ENCODE measurements at regions not wholly inside any gene's neighbourhood (a gene's known extent, or its start where the extent isn't known, plus 50 kb on each side); places are given as distances from the start of the nearest gene placed in this dataset.

GRCh38 chr4:138859254-138859653 lies 156.3 kb upstream of the NOCT start:
- H3K27me3 ChIP-seq (ENCODE audit: control insufficient read depth, insufficient read depth, low read length), result peaks cover 3% of the 10 kb centered on the region
- no peaks in the 10 kb centered on the region for H3K79me1 ChIP-seq (ENCODE audit: low read depth in 1 of 2, low read length in 2 of 2)
- no peak overlapping the region for H4K5ac ChIP-seq (ENCODE audit: low read depth, low read length)
- H3K9me3 ChIP-seq (ENCODE audit: control insufficient read depth, insufficient read depth, low read length), result no peaks in the 10 kb centered on the region
- no CpG with 5 or more reads among the region's 4 CpGs for WGBS, 2 experiments (ENCODE audit: extremely low coverage in 2 of 2, insufficient read length in 1 of 2)
- no peaks in the 10 kb centered on the region for H4K20me1 ChIP-seq (ENCODE audit: insufficient read depth, low read length)
- H3K18ac ChIP-seq (ENCODE audit: low read depth, low read length), result no peak overlapping the region
- H2AK5ac ChIP-seq (ENCODE audit: low read depth, low read length), result no peak overlapping the region
- H2AK9ac ChIP-seq (replicated peaks; ENCODE audit: low read depth, low read length, poor library complexity), result no peak overlapping the region
- no peak overlapping the region for H3K4me2 ChIP-seq (ENCODE audit: low read depth, low read length)
- H3K23ac ChIP-seq (ENCODE audit: low read depth, low read length), result no peak overlapping the region
- POLR2A ChIA-PET (ENCODE audit: unreplicated experiment), result no interaction called here
- peak overlapping the region; percentile 29; the same call in 1 of the 2 replicates for H3K4ac ChIP-seq (ENCODE audit: low read depth, low read length)
- dilution Hi-C loops (cut with HindIII; ENCODE audit: low sequenced_read_pairs, unreplicated experiment), result no loop called here
- no peak for ATAC-seq (ENCODE audit: low read depth)
- no peak overlapping the region for H3K9ac ChIP-seq (ENCODE audit: low read depth, low read length)
- no peak overlapping the region for H4K91ac ChIP-seq (ENCODE audit: insufficient read depth, low read depth, low read length)
- H2AFZ ChIP-seq (replicated peaks; ENCODE audit: low read length, poor library complexity), result no peak overlapping the region
- TF ChIP-seq RCOR1 (IDR thresholded peaks at IDR 0.05; ENCODE audit: insufficient replicate concordance, low read length), result no peak
- TF ChIP-seq RAD21 (IDR thresholded peaks at IDR 0.05; ENCODE audit: low read length), result no peak
- no peak for TF ChIP-seq NFE2L2 (IDR thresholded peaks at IDR 0.05; ENCODE audit: low read depth, low read length)
- no peak for TF ChIP-seq CEBPB (IDR thresholded peaks at IDR 0.05; ENCODE audit: low read depth, low read length)
- no peak for TF ChIP-seq RFX5 (IDR thresholded peaks at IDR 0.05; ENCODE audit: low read depth, low read length)
- no peak for TF ChIP-seq CTCF (conservative IDR thresholded peaks at IDR 0.05; ENCODE audit: low read depth, low read length)
- TF ChIP-seq MAZ (IDR thresholded peaks at IDR 0.05; ENCODE audit: borderline replicate concordance, low read depth, low read length), result no peak
- TF ChIP-seq ELK1 (IDR thresholded peaks at IDR 0.05; ENCODE audit: borderline replicate concordance, low read depth, low read length), result no peak
- TF ChIP-seq MXI1 (IDR thresholded peaks at IDR 0.05; ENCODE audit: borderline replicate concordance, low read depth, low read length), result no peak
- TF ChIP-seq BHLHE40 (IDR thresholded peaks at IDR 0.05; ENCODE audit: low read depth, low read length), result no peak
- TF ChIP-seq MAFK (IDR thresholded peaks at IDR 0.05; ENCODE audit: low read depth, low read length), result no peak
- no peak for TF ChIP-seq SMC3 (IDR thresholded peaks at IDR 0.05; ENCODE audit: low read depth, low read length)
- TF ChIP-seq CHD1 (IDR thresholded peaks at IDR 0.05; ENCODE audit: low read depth, low read length), result no peak
- H2BK15ac ChIP-seq (ENCODE audit: low read depth, low read length), result no peak overlapping the region
- 0 out of 2 replicates have a peak overlapping the region, but pooled peaks have one; percentile 36 for H3K14ac ChIP-seq (replicated peaks; ENCODE audit: low read depth, low read length)
- peak overlapping the region; percentile 26; the same call in 1 of the 2 replicates for H2BK120ac ChIP-seq (ENCODE audit: low read depth, low read length)
- H3K27ac ChIP-seq (ENCODE audit: insufficient read depth, low read length), result no peak overlapping the region
- no TSS peak for BruUV-seq (replicated peaks)
- no peak overlapping the region for H3K56ac ChIP-seq (ENCODE audit: extremely low read depth, insufficient read depth, low read length)
- H3K4me1 ChIP-seq (ENCODE audit: control insufficient read depth, insufficient read depth, low read length), result peaks cover 1% of the 10 kb centered on the region; the same call in 1 of the 2 replicates
- no peak overlapping the region for H2BK20ac ChIP-seq (ENCODE audit: low read depth, low read length)
- DNase-seq, result no peak
- no peak overlapping the region for H3K4me3 ChIP-seq (ENCODE audit: insufficient read depth, low read depth, low read length)
- no peak overlapping the region for H2BK5ac ChIP-seq (ENCODE audit: low read depth, low read length, poor library complexity, severe bottlenecking)
- in situ Hi-C loops (cut with MboI; ENCODE audit: low sequenced_read_pairs), result loop anchor here (25.0 kb wide), 1 partner anchor 647 kb away; no protein-coding TSS in a partner anchor
- CTCF ChIA-PET, result no interaction called here
- H3K36me3 ChIP-seq (ENCODE audit: control insufficient read depth, insufficient read depth, low read length), result no peaks in the 10 kb centered on the region
- intact Hi-C loops (cut with micrococcal nuclease), result no loop called here
- no peak overlapping the region for H4K8ac ChIP-seq (ENCODE audit: low read depth in 2 of 2, low read length in 2 of 2)
- no peaks in the 10 kb centered on the region for H3K9me1 ChIP-seq (ENCODE audit: insufficient read depth, low read length)
